Ureter (tissue), 1 donor: ENCODE measurements at regions not wholly inside any gene's neighbourhood (a gene's known extent, or its start where the extent isn't known, plus 50 kb on each side); places are given as distances from the start of the nearest gene placed in this dataset.
"Not testable (repeated sequence)": the region's sequence is repeated elsewhere in the genome, so short reads cannot be mapped to it uniquely, and the experiment has no call there.

Experiments used
- DNase-seq: peaks from one replicate; pipeline ENCODE4 v3.0.0-alpha.2; 2020; ENCODE audit warnings: low spot score
- donor health status: DM: yes; HTN: yes; CAD: no.

- DNase-seq = no peak
These were observed 140.9 kb downstream of the MZT1 start for GRCh38 chr13:72586518-72586917.

- DNase-seq = no peak
These were observed 142.2 kb downstream of the MZT1 start for GRCh38 chr13:72585254-72585653.

GRCh38 chr13:72571191-72571590 is 156.2 kb downstream of the MZT1 start:
- no peak for DNase-seq

DNA sequence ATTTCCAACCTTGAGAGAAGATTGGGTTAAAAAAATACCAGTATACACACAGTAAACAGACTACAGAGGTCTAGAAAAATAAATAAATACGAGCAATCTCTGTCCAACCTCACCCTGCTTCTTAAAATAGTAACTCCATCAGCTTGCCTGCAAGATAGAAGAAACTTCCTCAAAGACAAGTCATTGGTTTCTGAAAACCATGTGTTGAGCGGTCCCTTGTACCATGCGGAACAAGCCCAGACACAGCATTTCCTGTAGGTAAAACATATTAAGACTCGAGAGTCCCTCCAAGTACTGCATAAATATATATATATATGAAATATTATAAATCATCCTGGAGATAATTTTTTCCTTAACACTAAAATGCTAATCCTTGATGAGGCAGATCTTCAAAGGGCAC is 157.4 kb downstream of the MZT1 start:
- no peak for DNase-seq

DNA sequence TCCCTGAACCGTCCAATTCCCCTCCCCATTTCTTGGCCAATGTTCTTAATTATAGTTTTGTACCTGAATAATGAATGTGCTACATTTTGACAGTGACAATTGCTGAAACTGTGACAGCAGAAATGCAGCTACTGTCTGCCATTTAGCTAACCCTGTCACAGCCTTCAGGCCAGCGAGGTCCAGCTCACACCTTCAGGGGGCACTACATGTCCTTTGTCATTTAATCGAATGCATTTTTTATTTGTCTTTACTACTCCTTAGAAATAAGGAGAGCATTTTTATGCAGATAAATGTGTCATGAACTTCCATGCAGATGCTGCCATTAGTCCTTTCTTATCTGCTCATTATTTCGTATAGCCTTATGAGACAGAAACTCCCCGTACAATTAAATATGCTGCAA is 159.9 kb downstream of the MZT1 start:
- no peak for DNase-seq

- DNase-seq = no peak
These were observed 160.9 kb downstream of the MZT1 start for GRCh38 chr13:72566526-72566925.

DNA sequence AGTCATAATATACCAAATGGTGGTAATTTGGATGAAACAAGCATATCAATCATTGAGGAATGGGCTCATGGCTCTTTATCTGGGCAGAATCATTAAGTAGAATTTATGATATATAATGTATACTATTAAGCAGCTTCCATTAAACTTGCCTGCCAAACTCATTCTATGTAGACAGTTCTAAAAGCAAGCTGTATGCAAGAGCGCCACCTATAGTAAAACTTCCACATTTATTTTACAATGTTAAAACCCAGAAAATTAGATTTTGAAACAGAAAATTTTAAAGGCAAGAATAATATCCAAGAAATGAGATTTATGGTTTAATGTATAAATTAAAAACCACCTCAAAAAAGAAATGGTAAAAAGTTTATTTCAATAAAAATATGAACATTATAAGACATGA is 161.5 kb downstream of the MZT1 start:
- DNase-seq = no peak

DNA sequence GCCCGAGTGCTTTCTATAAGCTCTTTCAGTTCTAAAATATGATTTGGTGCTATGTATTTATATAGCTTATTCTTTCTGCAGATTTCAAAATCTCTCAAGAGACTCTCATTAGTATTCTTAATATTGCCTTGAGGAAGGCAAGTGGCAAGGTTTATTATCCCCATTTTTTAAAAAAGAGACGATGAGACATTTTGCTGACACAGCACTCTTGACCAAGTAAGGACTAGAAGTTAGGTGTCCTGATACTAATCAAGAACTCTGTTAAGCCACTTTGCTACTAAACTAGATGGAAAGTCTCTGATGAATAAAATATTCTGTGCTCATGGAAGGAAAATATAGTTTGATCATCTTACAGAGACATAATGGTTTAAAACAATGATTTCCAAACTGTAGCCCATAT is 164.7 kb downstream of the MZT1 start:
- no peak for DNase-seq

DNA sequence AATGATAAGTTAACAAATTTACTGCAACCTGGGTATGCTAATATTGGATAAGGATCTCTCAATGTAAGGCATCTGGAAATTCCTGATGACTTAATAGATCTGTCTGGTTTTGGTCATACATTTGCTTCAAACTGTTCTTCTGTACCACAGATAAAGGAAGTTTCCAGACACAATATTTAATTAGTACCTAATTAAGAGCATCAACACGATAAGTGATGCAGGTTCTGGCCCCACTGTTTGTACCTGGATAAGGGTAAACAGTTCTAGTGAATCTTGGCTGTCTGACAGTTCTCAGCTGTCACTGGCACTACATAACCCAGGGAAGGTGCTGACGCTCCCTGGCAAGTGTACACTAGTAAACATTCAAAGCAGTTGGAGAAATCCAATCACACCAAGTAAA is 165.6 kb downstream of the MZT1 start:
- DNase-seq = no peak

DNA sequence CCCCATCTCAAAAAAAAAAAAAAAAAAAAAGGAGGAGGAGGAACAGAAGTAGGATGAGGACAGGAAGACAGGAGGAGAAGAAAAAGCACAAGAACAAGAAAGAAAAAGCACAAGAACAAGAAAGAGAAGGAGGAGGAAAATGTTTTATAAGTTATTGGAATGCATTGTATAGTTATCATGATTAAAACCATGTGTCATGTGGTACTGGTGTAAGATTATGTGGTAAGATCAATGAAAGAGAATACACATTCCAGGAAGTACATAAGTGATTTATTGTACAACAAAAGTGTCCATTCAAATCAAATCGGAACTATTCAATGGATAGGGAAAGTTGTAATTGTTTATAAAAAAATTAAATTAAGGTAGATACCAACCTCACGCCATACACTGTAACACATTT is 167.7 kb downstream of the MZT1 start:
- DNase-seq = no peak

GRCh38 chr13:72556945-72557344 is 170.5 kb downstream of the MZT1 start:
- DNase-seq = no peak

GRCh38 chr13:72555601-72556000 is 171.8 kb downstream of the MZT1 start:
- no peak for DNase-seq

DNA sequence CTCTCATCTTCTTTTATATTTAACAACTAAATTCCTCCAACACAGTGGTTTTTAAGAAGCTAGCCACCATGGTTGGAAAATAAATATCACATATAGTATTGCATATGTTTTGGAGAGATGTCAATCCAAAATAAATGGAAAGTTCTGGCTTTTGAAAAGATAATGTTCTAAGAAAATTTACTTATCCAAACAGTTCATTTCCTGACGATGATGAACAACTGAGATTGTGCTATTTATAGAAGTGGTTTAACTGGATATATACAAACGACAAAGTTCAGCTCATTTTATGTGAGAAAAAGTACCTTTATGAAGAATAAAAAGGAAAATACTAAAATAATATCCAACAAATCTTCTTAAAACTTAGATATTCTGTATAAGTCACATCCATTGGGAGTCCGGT is 174.7 kb downstream of the MZT1 start:
- DNase-seq = no peak

DNA sequence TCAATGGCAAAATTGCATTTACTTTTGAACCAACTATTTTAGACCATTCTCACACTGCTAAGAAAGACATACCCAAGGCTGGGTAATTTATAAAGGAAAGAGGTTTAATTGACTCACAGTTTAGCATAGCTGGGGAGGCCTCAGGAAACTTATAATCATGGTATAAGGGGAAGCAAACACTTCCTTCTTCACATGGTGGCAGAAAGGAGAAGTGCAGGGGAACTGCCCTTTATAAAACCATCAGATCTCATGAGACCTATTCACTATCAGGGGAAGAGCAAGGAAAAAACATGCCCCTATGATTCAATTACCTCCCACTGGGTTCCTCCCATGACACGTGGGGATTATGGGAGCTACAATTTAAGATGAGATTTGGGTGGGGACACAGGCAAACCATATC is 181.5 kb downstream of the MZT1 start:
- not testable (repeated sequence) for DNase-seq

DNA sequence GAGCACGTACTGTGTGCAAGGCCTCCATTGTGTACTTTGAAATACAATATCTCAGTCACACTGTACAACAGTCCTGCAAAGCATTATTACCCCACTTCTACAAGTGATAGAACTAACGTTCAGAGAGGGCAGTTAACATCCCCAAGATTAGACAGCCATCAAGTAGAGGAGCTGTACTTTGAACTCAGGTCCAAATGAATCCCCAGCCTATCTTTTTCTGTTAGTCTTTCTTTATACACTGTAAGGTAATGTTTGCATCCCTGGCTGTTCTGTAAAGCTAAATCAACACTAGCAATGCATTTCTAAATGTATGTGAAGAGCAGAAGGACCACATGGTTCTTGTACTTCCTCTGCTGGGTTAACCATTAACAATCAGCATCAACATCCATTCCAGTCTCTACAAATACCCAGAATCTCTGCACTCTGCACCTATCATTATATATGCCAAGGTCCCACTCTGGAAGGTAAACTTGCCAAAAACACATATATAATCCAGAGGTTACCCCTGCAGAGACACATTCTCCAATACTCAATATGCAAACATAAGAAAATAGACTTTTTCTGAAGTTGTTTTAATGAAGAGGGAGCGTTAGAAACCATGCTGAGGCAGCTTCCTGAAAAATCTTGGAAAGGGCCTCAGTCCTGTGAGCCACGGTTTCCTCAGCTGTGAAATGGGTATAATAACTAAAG is 182.3 kb downstream of the MZT1 start:
- no peak for DNase-seq

DNA sequence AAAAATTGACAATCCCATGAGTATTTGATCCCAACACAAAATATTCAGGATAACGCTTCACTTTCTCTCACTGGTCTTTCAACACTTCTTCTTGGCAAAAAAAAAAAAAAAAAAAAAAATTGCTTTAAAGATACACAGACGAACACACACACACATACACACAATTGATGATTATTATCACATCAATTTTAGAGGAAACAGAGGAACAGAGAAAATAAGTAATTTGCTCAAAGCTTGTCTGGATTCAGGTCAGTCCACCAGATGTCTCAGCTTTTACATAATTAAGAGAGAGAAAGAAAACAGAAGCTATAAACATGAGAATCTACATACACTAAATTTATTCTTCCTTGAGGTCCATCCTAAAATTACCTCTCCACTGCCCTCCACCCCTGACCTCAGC is 183.4 kb downstream of the MZT1 start:
- DNase-seq = no peak

- no peak for DNase-seq
These were observed 185.2 kb downstream of the MZT1 start for GRCh38 chr13:72542241-72542640.

DNA sequence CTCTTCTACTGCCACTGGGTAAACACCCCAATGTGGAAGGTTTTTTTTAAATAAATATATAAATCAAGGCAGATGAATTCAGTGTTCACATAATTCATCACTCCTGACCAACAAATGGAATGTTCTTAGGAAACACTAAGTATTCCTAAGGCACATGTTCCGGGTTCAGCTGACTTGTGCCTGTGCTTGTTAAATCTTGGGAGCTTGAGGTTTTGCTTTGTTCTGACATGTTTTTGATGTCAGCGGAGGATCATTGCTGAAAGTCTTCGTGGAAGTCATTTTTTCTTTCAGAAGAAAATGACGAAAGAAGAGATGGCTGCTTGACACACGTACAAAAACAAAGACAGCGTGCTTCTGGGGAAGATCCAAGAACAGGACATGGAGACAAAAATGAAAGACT is 185.8 kb downstream of the MZT1 start:
- no peak for DNase-seq

DNA sequence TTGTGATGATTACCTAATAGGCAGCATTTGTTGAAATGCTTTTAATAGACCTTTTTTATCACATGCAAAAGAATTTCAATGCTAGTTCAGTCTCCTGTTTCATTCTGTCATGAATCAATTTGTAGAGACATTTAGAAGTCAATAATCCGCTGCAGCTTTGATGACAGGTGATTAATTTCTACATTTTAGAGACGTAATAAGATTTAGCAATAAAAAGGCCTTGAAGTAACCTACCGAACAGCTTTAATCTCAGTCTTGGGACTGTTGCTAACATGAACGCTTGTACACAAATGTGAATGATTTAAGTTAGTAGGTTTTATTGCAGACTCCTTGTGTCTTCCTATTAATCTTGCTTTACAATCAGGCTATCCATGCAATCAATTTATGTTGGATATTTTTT is 186.5 kb downstream of the MZT1 start:
- DNase-seq = no peak

- DNase-seq = no peak
These were observed 187.5 kb downstream of the MZT1 start for GRCh38 chr13:72539925-72540324.

GRCh38 chr13:72537782-72538181 is 189.6 kb downstream of the MZT1 start:
- no peak for DNase-seq

- no peak for DNase-seq
These were observed 190.0 kb downstream of the MZT1 start for GRCh38 chr13:72537395-72537780.

DNA sequence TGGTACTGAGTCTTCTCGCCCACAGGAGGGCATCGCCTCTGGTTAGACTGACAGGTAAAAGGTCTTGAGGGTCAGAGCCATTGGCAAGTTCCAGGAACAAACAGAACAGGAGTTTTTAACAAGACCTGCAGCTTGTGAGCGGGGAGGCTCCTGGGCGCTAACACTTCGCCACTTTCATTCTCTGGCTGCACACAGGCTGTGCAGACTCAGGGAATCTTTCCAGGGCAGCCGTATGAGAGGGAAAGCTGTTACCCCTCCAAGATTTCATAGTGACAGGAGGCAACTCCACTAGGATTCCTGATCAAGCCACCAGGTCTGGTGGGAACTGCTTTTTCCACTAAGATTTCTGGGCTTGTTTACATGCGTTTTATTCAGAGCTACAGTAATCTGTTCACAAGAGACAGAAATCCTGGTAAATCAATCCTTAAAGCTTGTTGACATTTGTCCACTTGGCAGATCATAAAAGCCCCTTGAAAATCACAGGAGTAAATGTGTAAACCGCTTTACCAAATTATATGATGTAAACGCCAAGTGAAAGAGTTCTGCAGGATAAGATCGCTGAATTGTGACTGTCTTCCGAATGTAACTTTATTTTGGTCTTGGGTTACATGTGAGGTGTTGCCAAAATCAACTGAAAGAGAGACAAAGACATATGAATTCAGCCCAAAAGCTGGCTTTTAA is 190.6 kb downstream of the MZT1 start:
- DNase-seq = peak; percentile 43
